Fibroblast of lung (primary cell): ENCODE measurements at regions not wholly inside any gene's neighbourhood (a gene's known extent, or its start where the extent isn't known, plus 50 kb on each side); places are given as distances from the start of the nearest gene placed in this dataset.

Experiments used
- DNase-seq, 2 donors: peaks; one replicate each; pipeline versions ENCODE4 v3.0.0 to v3.0.0-alpha.2; 2010; ENCODE audit warnings: low read depth in 2 of 2
- H2AFZ ChIP-seq: 2 replicates; pipeline ENCODE4 v1.5.1; 2012; ENCODE audit warnings: low read length, control low read depth, inconsistent platforms
- H3K27ac ChIP-seq: 2 replicates; pipeline ENCODE4 v1.5.1; 2011; ENCODE audit warnings: low read length, control low read depth; ENCODE audit not compliant: insufficient read depth
- H3K27me3 ChIP-seq: 2 replicates; pipeline ENCODE4 v1.5.1; 2011; ENCODE audit warnings: mild to moderate bottlenecking, low read length; ENCODE audit not compliant: control insufficient read depth, insufficient read depth
- H3K36me3 ChIP-seq: 2 replicates; pipeline ENCODE4 v1.5.1; 2011; ENCODE audit warnings: low read length; ENCODE audit not compliant: control insufficient read depth, insufficient read depth
- H3K4me1 ChIP-seq: 2 replicates; pipeline ENCODE4 v1.5.1; 2011; ENCODE audit warnings: low read length; ENCODE audit not compliant: control insufficient read depth, insufficient read depth; ENCODE audit errors: extremely low read depth
- H3K4me2 ChIP-seq: 2 replicates; pipeline ENCODE4 v1.5.1; 2011; ENCODE audit warnings: low read length, control low read depth; ENCODE audit not compliant: insufficient read depth; ENCODE audit errors: extremely low read depth
- H3K4me3 ChIP-seq, 4 experiments: fragments of 200-600 bp in 1 of 4; sonication (generic) in 1 of 4; replicated peaks in 1 of 4; 2 replicates each; pipeline ENCODE4 v1.5.1; 2011 to 2016; ENCODE audit warnings: low read length in 4 of 4, low read depth in 3 of 4, mild to moderate bottlenecking in 3 of 4, control low read depth in 2 of 4, inconsistent platforms in 1 of 4, mixed read lengths in 1 of 4; ENCODE audit not compliant: insufficient read depth in 1 of 4; ENCODE audit errors: control extremely low read depth in 1 of 4
- H3K79me2 ChIP-seq: 2 replicates; pipeline ENCODE4 v1.5.1; 2012; ENCODE audit warnings: mild to moderate bottlenecking, low read length, inconsistent platforms; ENCODE audit not compliant: control insufficient read depth, insufficient read depth
- H3K9ac ChIP-seq: 2 replicates; pipeline ENCODE4 v1.5.1; 2011; ENCODE audit warnings: mild to moderate bottlenecking, low read length, control low read depth; ENCODE audit not compliant: insufficient read depth
- H3K9me3 ChIP-seq: 2 replicates; pipeline ENCODE4 v1.5.1; 2012; ENCODE audit warnings: low read depth, low read length; ENCODE audit not compliant: control insufficient read depth, insufficient read depth
- H4K20me1 ChIP-seq: 2 replicates; pipeline ENCODE4 v1.5.1; 2011; ENCODE audit warnings: low read length; ENCODE audit not compliant: control insufficient read depth, insufficient read depth; ENCODE audit errors: extremely low read depth
- CTCF ChIP-seq, 2 donors: IDR thresholded peaks in 1 of 2; conservative IDR thresholded peaks in 1 of 2; 1 replicate in 1 of 2; 2 replicates in 1 of 2; pipeline ENCODE4 v1.5.1; 2011 to 2012; ENCODE audit warnings: low read length in 2 of 2, control low read depth in 1 of 2, inconsistent platforms in 1 of 2, low read depth in 1 of 2, mild to moderate bottlenecking in 1 of 2
- EZH2 ChIP-seq: IDR thresholded peaks from 2 replicates; pipeline ENCODE4 v1.5.1; 2012; ENCODE audit warnings: low read length, control low read depth, mild to moderate bottlenecking; ENCODE audit errors: missing control alignments

GRCh38 chr7:118861581-118861980 is 637.1 kb downstream of the ANKRD7 start:
- no peak for TF ChIP-seq EZH2
- no peak for TF ChIP-seq CTCF (conservative IDR thresholded peaks at IDR 0.05 in 1 of 2, IDR thresholded peaks at IDR 0.05 in 1 of 2; ENCODE audit: low read depth in 1 of 2, low read length in 2 of 2)
- Histone ChIP-seq H3K27me3 (no peaks in the 10 kb centered on the region), H3K36me3 (no peaks in the 10 kb centered on the region), H3K4me3 (no peak overlapping the region), H4K20me1 (no peaks in the 10 kb centered on the region), H3K4me2 (no peak overlapping the region), H2AFZ (no peak overlapping the region), H3K9me3 (no peaks in the 10 kb centered on the region), H3K79me2 (no peaks in the 10 kb centered on the region), H3K27ac (no peak overlapping the region), H3K4me1 (no peaks in the 10 kb centered on the region), H3K9ac (no peak overlapping the region)
- DNase-seq = no peak

- no peak overlapping the region for H3K27ac ChIP-seq
- no peak for DNase-seq
Measured at GRCh38 chr7:118862740-118863139, 638.2 kb downstream of the ANKRD7 start.

GRCh38 chr7:118863966-118864365 is 639.5 kb downstream of the ANKRD7 start:
- Histone ChIP-seq H3K27me3 (no peaks in the 10 kb centered on the region), H4K20me1 (no peaks in the 10 kb centered on the region), H3K36me3 (no peaks in the 10 kb centered on the region), H3K9me3 (no peaks in the 10 kb centered on the region), H3K4me3 (no peak overlapping the region), H3K27ac (no peak overlapping the region), H3K4me2 (no peak overlapping the region), H3K79me2 (no peaks in the 10 kb centered on the region), H3K9ac (no peak overlapping the region), H3K4me1 (no peaks in the 10 kb centered on the region), H2AFZ (no peak overlapping the region)
- DNase-seq = peak in 1 of 2 donors; percentile 20
- TF ChIP-seq CTCF (conservative IDR thresholded peaks at IDR 0.05 in 1 of 2, IDR thresholded peaks at IDR 0.05 in 1 of 2; ENCODE audit: low read depth in 1 of 2, low read length in 2 of 2) = no peak
- no peak for TF ChIP-seq EZH2

More at GRCh38 chr7:118862740-118863139, 638.2 kb downstream of the ANKRD7 start:
- Histone ChIP-seq H3K79me2 (no peaks in the 10 kb centered on the region), H3K4me1 (no peaks in the 10 kb centered on the region), H3K36me3 (no peaks in the 10 kb centered on the region), H2AFZ (no peak overlapping the region), H3K27me3 (no peaks in the 10 kb centered on the region), H3K4me2 (no peak overlapping the region), H3K4me3 (no peak overlapping the region), H3K9me3 (no peaks in the 10 kb centered on the region), H3K9ac (no peak overlapping the region), H4K20me1 (no peaks in the 10 kb centered on the region)
- TF ChIP-seq EZH2 (no peak), CTCF (conservative IDR thresholded peaks at IDR 0.05 in 1 of 2, IDR thresholded peaks at IDR 0.05 in 1 of 2; ENCODE audit: low read depth in 1 of 2, low read length in 2 of 2) (no peak)
